Epithelial cell of proximal tubule (primary cell): ENCODE measurements at regions not wholly inside any gene's neighbourhood (a gene's known extent, or its start where the extent isn't known, plus 50 kb on each side); places are given as distances from the start of the nearest gene placed in this dataset.

Experiments
- DNase-seq: peaks from one replicate; pipeline ENCODE4 v3.0.0-alpha.2; 2011; ENCODE audit warnings: low read depth
- H3K4me3 ChIP-seq: 2 replicates; pipeline ENCODE4 v1.5.1; 2011; ENCODE audit warnings: low read depth, mild to moderate bottlenecking, low read length
- TF ChIP-seq, protein P1 (sequence below): conservative IDR thresholded peaks from 2 replicates; pipeline ENCODE4 v1.5.1; 2012; ENCODE audit warnings: low read depth, mild to moderate bottlenecking, low read length

GRCh38 chr7:41247143-41247865, 455.6 kb downstream of the INHBA start:
- no peak for DNase-seq
- TF ChIP-seq, protein P1, sequence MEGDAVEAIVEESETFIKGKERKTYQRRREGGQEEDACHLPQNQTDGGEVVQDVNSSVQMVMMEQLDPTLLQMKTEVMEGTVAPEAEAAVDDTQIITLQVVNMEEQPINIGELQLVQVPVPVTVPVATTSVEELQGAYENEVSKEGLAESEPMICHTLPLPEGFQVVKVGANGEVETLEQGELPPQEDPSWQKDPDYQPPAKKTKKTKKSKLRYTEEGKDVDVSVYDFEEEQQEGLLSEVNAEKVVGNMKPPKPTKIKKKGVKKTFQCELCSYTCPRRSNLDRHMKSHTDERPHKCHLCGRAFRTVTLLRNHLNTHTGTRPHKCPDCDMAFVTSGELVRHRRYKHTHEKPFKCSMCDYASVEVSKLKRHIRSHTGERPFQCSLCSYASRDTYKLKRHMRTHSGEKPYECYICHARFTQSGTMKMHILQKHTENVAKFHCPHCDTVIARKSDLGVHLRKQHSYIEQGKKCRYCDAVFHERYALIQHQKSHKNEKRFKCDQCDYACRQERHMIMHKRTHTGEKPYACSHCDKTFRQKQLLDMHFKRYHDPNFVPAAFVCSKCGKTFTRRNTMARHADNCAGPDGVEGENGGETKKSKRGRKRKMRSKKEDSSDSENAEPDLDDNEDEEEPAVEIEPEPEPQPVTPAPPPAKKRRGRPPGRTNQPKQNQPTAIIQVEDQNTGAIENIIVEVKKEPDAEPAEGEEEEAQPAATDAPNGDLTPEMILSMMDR: no peak
- no peak overlapping the region for H3K4me3 ChIP-seq

GRCh38 chr7:41245916-41246315, 457.0 kb downstream of the INHBA start:
- no peak for DNase-seq
- TF ChIP-seq, protein P1: no peak

GRCh38 chr7:41244246-41244645, 458.6 kb downstream of the INHBA start:
- no peak for DNase-seq
- TF ChIP-seq, protein P1: no peak
- H3K4me3 ChIP-seq: no peak overlapping the region

More at GRCh38 chr7:41245916-41246315, 457.0 kb downstream of the INHBA start:
- H3K4me3 ChIP-seq: no peak overlapping the region

GRCh38 chr7:41241641-41242040, 461.2 kb downstream of the INHBA start:
- DNase-seq: no peak
- H3K4me3 ChIP-seq: no peak overlapping the region
- TF ChIP-seq, protein P1: no peak

DNA sequence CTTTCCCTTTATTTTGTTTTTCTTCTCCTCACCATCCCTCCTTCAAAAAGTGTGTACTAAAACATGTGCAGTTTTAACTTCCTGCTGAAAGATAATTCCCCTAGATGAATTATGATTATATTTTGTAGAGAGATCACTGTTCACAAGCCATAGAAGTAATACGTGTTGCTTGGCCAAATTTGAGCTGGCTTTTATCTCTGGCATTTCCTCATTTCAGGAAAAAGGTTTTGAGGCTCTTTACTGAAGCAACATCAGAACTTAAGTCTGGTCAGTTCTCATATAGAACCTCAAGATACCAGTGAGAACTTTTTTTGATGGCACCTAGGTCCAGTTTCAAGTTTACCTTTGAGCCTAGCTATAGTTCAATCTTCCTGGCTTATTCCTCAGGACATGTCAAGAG, 463.3 kb downstream of the INHBA start:
- TF ChIP-seq, protein P1: no peak
- DNase-seq: no peak
- H3K4me3 ChIP-seq: no peak overlapping the region

DNA sequence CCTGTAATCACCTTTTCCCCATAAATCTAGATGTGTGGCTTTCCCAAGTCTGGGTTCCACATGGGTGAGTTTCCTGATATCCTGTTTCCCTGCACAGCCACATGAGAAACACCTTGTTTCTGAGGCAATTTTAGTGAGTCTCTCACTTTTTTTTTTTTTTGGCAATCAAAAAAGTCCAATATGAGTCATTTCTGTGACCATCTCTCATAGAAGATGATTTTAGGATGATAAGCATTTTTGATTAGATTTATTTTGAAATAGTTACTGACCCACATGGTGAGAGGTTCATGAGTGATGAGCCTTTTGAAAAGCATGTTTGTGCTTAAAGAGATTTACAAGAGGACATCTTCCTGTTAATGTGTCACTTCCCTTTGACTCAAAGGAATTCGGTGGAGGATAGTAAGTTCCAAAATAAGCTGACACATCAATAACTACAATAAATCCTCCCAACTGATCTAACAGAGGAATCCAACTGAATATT, 464.0 kb downstream of the INHBA start:
- DNase-seq: peak; percentile 29
- TF ChIP-seq, protein P1: no peak
- H3K4me3 ChIP-seq: no peak overlapping the region

- H3K4me3 ChIP-seq: no peak overlapping the region
- TF ChIP-seq, protein P1: no peak
- no peak for DNase-seq
These were observed 464.9 kb downstream of the INHBA start for GRCh38 chr7:41237956-41238355.
